Brain microvascular endothelial cell (primary cell): ENCODE measurements at regions not wholly inside any gene's neighbourhood (a gene's known extent, or its start where the extent isn't known, plus 50 kb on each side); places are given as distances from the start of the nearest gene placed in this dataset.

Experiments
- DNase-seq: peaks from one replicate; pipeline ENCODE4 v3.0.0-alpha.2; 2020
- H3K27ac ChIP-seq: fragments of 250-450 bp; sonication (Bioruptor Pico); 2 replicates; pipeline ENCODE4 v1.5.1; 2020; ENCODE audit warnings: mild to moderate bottlenecking, moderate library complexity
- H3K27me3 ChIP-seq: fragments of 250-450 bp; sonication (Bioruptor Pico); replicated peaks from 2 replicates; pipeline ENCODE4 v1.5.1; 2020; ENCODE audit warnings: mild to moderate bottlenecking
- H3K36me3 ChIP-seq: fragments of 250-450 bp; sonication (Bioruptor Pico); replicated peaks from 2 replicates; pipeline ENCODE4 v1.5.1; 2020; ENCODE audit warnings: mild to moderate bottlenecking
- H3K4me3 ChIP-seq: 2 replicates; pipeline ENCODE4 v1.5.1; 2011; ENCODE audit warnings: low read depth, mild to moderate bottlenecking, control low read depth, low read length, moderate library complexity
- in situ Hi-C: cut with HindIII; loops from 2 replicates; pipeline ENCODE4 v1.10.0; 2017; ENCODE audit warnings: low sequenced_read_pairs, low pct_ligation_motif_present
- TF ChIP-seq, protein P1 (sequence below): IDR thresholded peaks from 2 replicates; pipeline ENCODE4 v1.5.1; 2011; ENCODE audit warnings: low read depth, mild to moderate bottlenecking, moderate library complexity, low read length, control low read depth, inconsistent platforms; ENCODE audit errors: missing control alignments

DNA sequence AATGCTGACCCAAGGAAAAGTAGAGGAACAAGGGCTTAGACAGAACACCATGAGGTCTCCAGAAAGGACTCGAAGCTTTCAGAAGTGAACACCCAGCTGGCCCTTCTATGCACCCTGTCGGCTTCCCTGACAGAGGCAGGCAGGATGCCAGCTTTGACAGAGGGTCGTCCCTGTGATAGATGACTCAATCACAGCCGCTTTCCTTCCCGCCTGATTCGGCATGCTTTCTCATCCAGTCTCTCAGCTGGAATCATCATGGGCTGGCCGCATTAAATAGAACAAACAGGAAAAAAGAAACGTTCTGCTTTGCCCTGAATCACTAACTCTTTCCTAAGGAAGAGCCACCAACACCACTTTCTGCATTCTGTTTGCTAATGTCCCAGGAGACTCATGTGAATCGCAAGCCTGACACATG, 140.3 kb upstream of the RAB12 start:
- no peak overlapping the region for H3K4me3 ChIP-seq
- H3K36me3 ChIP-seq, result no peaks in the 10 kb centered on the region
- DNase-seq, result peak; percentile 49
- H3K27ac ChIP-seq, result no peak overlapping the region
- TF ChIP-seq, protein P1, sequence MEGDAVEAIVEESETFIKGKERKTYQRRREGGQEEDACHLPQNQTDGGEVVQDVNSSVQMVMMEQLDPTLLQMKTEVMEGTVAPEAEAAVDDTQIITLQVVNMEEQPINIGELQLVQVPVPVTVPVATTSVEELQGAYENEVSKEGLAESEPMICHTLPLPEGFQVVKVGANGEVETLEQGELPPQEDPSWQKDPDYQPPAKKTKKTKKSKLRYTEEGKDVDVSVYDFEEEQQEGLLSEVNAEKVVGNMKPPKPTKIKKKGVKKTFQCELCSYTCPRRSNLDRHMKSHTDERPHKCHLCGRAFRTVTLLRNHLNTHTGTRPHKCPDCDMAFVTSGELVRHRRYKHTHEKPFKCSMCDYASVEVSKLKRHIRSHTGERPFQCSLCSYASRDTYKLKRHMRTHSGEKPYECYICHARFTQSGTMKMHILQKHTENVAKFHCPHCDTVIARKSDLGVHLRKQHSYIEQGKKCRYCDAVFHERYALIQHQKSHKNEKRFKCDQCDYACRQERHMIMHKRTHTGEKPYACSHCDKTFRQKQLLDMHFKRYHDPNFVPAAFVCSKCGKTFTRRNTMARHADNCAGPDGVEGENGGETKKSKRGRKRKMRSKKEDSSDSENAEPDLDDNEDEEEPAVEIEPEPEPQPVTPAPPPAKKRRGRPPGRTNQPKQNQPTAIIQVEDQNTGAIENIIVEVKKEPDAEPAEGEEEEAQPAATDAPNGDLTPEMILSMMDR, result no peak
- in situ Hi-C loops, result no loop called here
- no peaks in the 10 kb centered on the region for H3K27me3 ChIP-seq

GRCh38 chr18:8469544-8470130, 139.6 kb upstream of the RAB12 start:
- no peak overlapping the region for H3K27ac ChIP-seq
- no peaks in the 10 kb centered on the region for H3K27me3 ChIP-seq
- DNase-seq, result peak; percentile 19
- no peaks in the 10 kb centered on the region for H3K36me3 ChIP-seq
- TF ChIP-seq, protein P1, result no peak
- in situ Hi-C loops, result no loop called here
- H3K4me3 ChIP-seq, result no peak overlapping the region

DNA sequence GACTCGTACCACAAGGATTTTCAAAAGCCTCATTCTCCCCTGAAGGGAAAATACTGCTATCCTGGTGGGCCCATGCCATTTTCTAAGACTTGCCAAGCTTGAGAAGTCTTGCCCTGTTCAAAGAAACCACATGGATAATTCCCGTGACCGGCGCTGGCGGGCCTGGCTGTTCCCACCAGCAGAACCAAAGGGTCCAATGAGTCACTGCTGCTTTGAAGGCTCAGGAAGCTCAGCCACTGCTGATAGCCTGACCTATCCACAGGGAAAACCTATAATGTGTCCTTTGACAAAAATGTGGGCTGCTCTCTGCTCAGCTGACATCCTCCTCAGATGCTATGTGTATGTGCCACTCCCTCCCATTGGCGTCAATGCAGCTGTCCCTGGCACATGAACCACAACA, 137.9 kb upstream of the RAB12 start:
- H3K27me3 ChIP-seq, result no peaks in the 10 kb centered on the region
- DNase-seq, result peak; percentile 26
- in situ Hi-C loops, result no loop called here
- no peaks in the 10 kb centered on the region for H3K36me3 ChIP-seq
- TF ChIP-seq, protein P1, result no peak
- H3K27ac ChIP-seq, result no peak overlapping the region
- no peak overlapping the region for H3K4me3 ChIP-seq

- in situ Hi-C loops, result no loop called here
- H3K27ac ChIP-seq, result no peak overlapping the region
- no peaks in the 10 kb centered on the region for H3K36me3 ChIP-seq
- TF ChIP-seq, protein P1, result no peak
- no peaks in the 10 kb centered on the region for H3K27me3 ChIP-seq
- no peak for DNase-seq
- no peak overlapping the region for H3K4me3 ChIP-seq
These were observed 134.6 kb upstream of the RAB12 start for GRCh38 chr18:8474661-8475060.

DNA sequence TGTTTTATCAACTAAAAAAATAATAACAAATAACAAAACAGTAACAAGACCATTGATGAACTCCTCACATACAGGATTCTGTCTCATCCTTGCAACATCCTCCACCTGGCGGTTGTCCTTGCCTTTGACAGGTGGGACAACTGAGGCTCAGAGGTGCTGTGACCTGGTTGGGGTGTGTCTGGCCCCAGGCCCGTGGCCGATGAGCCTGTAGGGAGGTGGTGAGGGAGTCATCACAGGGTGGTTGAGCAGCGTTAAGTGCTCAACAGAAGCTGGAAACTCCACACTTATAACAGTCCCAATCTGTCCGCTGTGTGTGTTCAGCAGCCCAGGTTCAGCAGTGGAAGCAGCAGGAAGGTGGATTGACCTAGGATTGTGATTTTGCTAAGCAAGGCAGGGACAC, 131.6 kb upstream of the RAB12 start:
- no peaks in the 10 kb centered on the region for H3K36me3 ChIP-seq
- H3K4me3 ChIP-seq, result no peak overlapping the region
- no peaks in the 10 kb centered on the region for H3K27me3 ChIP-seq
- no peak overlapping the region for H3K27ac ChIP-seq
- DNase-seq, result no peak
- TF ChIP-seq, protein P1, result no peak
- in situ Hi-C loops, result no loop called here

DNA sequence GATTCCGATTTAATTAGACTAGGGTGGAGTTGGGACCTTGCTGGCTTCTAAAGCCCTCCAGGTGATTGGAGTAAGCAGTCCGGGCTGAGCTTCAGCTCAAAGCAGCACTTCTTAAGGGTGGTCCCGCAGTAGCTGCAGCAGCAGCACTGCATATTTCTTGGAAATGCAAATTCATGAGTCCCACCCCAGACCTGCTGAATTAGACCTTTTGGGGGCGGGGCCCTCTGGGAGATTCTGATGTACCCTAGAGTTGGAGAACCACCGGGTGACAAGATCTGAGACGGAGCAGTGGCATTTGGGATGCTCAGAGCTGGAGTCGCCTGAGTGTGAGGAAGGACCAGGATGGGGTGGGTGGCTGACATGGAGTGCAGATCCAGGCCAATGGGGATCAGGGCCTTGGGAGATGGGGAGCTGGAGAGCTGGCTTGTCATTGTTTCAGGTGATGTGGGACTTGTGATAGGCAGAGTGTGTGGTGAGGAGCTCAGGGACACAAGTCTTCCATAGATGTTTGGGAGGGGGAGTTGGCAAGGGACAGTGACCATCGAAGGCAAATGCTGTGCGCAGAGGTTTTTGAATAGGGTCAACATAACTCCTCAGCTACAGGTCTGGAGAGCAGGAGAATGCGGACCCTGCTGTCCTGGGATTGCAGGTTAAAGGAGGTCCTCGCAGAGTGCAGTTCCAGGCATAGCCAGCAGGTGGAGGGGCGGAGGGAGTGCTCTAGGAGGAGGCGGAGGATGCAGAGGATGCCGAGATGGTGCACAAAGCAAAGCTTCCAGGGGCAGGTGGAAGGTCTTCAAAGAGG, 130.9 kb upstream of the RAB12 start:
- TF ChIP-seq, protein P1, result peak; percentile 97
- Histone ChIP-seq H3K27me3 (no peaks in the 10 kb centered on the region), H3K27ac (no peak overlapping the region), H3K36me3 (no peaks in the 10 kb centered on the region), H3K4me3 (no peak overlapping the region)
- DNase-seq, result peak; percentile 36
- in situ Hi-C loops, result no loop called here
